IMR-90 (cell line): ENCODE measurements at regions not wholly inside any gene's neighbourhood (a gene's known extent, or its start where the extent isn't known, plus 50 kb on each side); places are given as distances from the start of the nearest gene placed in this dataset.

Experiments used
- ATAC-seq: fragments of 200-7000 bp; cut with Tn5 transposase; 2 replicates; pipeline ENCODE4 v1.9.1; 2020; ENCODE audit warnings: low read depth, mild to moderate bottlenecking, moderate library complexity
- BruUV-seq: library from RNA; stranded (reverse); fragments of 400-500 nt; replicated peaks from 2 replicates; lab custom pipeline; 2021; lab: Mats Ljungman, UMichigan
- CTCF ChIA-PET: fragments of 300-600 bp; formaldehyde crosslinking; extraction: SDS; loops from one replicate; lab custom pipeline; 2021; ENCODE audit warnings: antibody characterized with exemption; lab: Yijun Ruan, JAX
- POLR2A ChIA-PET: fragments of 300-600 bp; sonication (Branson Sonifier 250); formaldehyde crosslinking; loops from one replicate; lab custom pipeline; 2022; ENCODE audit warnings: antibody characterized with exemption; ENCODE audit not compliant: unreplicated experiment; lab: Charles Lee
- DNase-seq: peaks from one replicate; pipeline ENCODE4 v3.0.0; 2013
- H2AFZ ChIP-seq: replicated peaks from 2 replicates; pipeline ENCODE3; 2013; ENCODE audit warnings: low read length, mild to moderate bottlenecking; ENCODE audit not compliant: poor library complexity
- H2AK5ac ChIP-seq: 2 replicates; pipeline ENCODE4 v1.6.1; 2013; ENCODE audit warnings: low read depth, low read length, inconsistent platforms
- H2AK9ac ChIP-seq: replicated peaks from 2 replicates; pipeline ENCODE3; 2013; ENCODE audit warnings: mild to moderate bottlenecking, low read depth, low read length, moderate library complexity; ENCODE audit not compliant: poor library complexity
- H2BK120ac ChIP-seq: 2 replicates; pipeline ENCODE4 v1.6.1; 2013; ENCODE audit warnings: low read depth, low read length, inconsistent platforms
- H2BK15ac ChIP-seq: 3 replicates; pipeline ENCODE4 v1.6.1; 2013; ENCODE audit warnings: low read depth, low read length, inconsistent platforms
- H2BK20ac ChIP-seq: 2 replicates; pipeline ENCODE4 v1.6.1; 2013; ENCODE audit warnings: low read depth, mild to moderate bottlenecking, inconsistent platforms, low read length, moderate library complexity
- H2BK5ac ChIP-seq: 2 replicates; pipeline ENCODE4 v1.6.1; 2013; ENCODE audit warnings: mild to moderate bottlenecking, low read depth, low read length, inconsistent platforms; ENCODE audit not compliant: poor library complexity, severe bottlenecking
- H3K14ac ChIP-seq: replicated peaks from 2 replicates; pipeline ENCODE4 v1.6.1; 2013; ENCODE audit warnings: low read depth, low read length, inconsistent platforms
- H3K18ac ChIP-seq: 2 replicates; pipeline ENCODE4 v1.6.1; 2013; ENCODE audit warnings: low read depth, low read length, control low read depth
- H3K23ac ChIP-seq: 2 replicates; pipeline ENCODE4 v1.6.1; 2013; ENCODE audit warnings: low read depth, low read length, inconsistent platforms
- H3K27ac ChIP-seq: 2 replicates; pipeline ENCODE4 v1.5.1; 2013; ENCODE audit warnings: mild to moderate bottlenecking, control low read depth, low read length; ENCODE audit not compliant: insufficient read depth
- H3K27me3 ChIP-seq: 2 replicates; pipeline ENCODE4 v1.6.1; 2013; ENCODE audit warnings: low read length; ENCODE audit not compliant: control insufficient read depth, insufficient read depth
- H3K36me3 ChIP-seq: 2 replicates; pipeline ENCODE4 v1.6.1; 2013; ENCODE audit warnings: low read length, mixed read lengths; ENCODE audit not compliant: control insufficient read depth, insufficient read depth
- H3K4ac ChIP-seq: 2 replicates; pipeline ENCODE4 v1.6.1; 2013; ENCODE audit warnings: low read depth, low read length, inconsistent platforms
- H3K4me1 ChIP-seq: 2 replicates; pipeline ENCODE4 v1.6.1; 2013; ENCODE audit warnings: low read length, mixed read lengths; ENCODE audit not compliant: control insufficient read depth, insufficient read depth
- H3K4me2 ChIP-seq: 2 replicates; pipeline ENCODE4 v1.6.1; 2013; ENCODE audit warnings: low read depth, mild to moderate bottlenecking, control low read depth, low read length, moderate library complexity
- H3K4me3 ChIP-seq: 2 replicates; pipeline ENCODE4 v1.5.1; 2013; ENCODE audit warnings: low read depth, mild to moderate bottlenecking, control low read depth, low read length, moderate library complexity; ENCODE audit not compliant: insufficient read depth
- H3K56ac ChIP-seq: 2 replicates; pipeline ENCODE4 v1.6.1; 2013; ENCODE audit warnings: low read length, inconsistent platforms; ENCODE audit not compliant: insufficient read depth; ENCODE audit errors: extremely low read depth
- H3K79me1 ChIP-seq, 2 experiments: 2 replicates each; pipeline ENCODE4 v1.6.1; 2013; ENCODE audit warnings: low read length in 2 of 2, inconsistent platforms in 1 of 2, low read depth in 1 of 2
- H3K9ac ChIP-seq: 2 replicates; pipeline ENCODE4 v1.6.1; 2013; ENCODE audit warnings: low read depth, low read length, control low read depth
- H3K9me1 ChIP-seq: 2 replicates; pipeline ENCODE4 v1.6.1; 2013; ENCODE audit warnings: low read length, inconsistent platforms; ENCODE audit not compliant: insufficient read depth
- H3K9me3 ChIP-seq: 2 replicates; pipeline ENCODE4 v1.6.1; 2013; ENCODE audit warnings: low read length; ENCODE audit not compliant: control insufficient read depth, insufficient read depth
- H4K20me1 ChIP-seq: 2 replicates; pipeline ENCODE4 v1.6.1; 2013; ENCODE audit warnings: low read length, inconsistent platforms; ENCODE audit not compliant: insufficient read depth
- H4K5ac ChIP-seq: 2 replicates; pipeline ENCODE4 v1.6.1; 2013; ENCODE audit warnings: mild to moderate bottlenecking, low read depth, low read length, control low read depth
- H4K8ac ChIP-seq, 2 experiments: 2 replicates each; pipeline ENCODE4 v1.6.1; 2013; ENCODE audit warnings: low read depth in 2 of 2, low read length in 2 of 2, control low read depth in 1 of 2, inconsistent platforms in 1 of 2
- H4K91ac ChIP-seq: 2 replicates; pipeline ENCODE4 v1.6.1; 2013; ENCODE audit warnings: low read depth, low read length, inconsistent platforms; ENCODE audit not compliant: insufficient read depth
- BHLHE40 ChIP-seq: fragments of 150-350 bp; IDR thresholded peaks from 2 replicates; pipeline ENCODE4 v1.6.1; 2016; ENCODE audit warnings: mild to moderate bottlenecking, low read depth, low read length
- CEBPB ChIP-seq: IDR thresholded peaks from 2 replicates; pipeline ENCODE4 v1.6.1; 2012; ENCODE audit warnings: low read depth, low read length, improper control_type of control experiment
- CHD1 ChIP-seq: IDR thresholded peaks from 2 replicates; pipeline ENCODE4 v1.6.1; 2012; ENCODE audit warnings: low read depth, low read length, improper control_type of control experiment
- POLR2A ChIP-seq: IDR thresholded peaks from 2 replicates; pipeline ENCODE4 v1.6.1; 2012; ENCODE audit warnings: mild to moderate bottlenecking, low read depth, low read length
- RFX5 ChIP-seq: IDR thresholded peaks from 2 replicates; pipeline ENCODE4 v1.8.0; 2012; ENCODE audit warnings: low read depth, mild to moderate bottlenecking, low read length, moderate library complexity
- SMC3 ChIP-seq: fragments of 150-350 bp; IDR thresholded peaks from 2 replicates; pipeline ENCODE4 v1.6.1; 2016; ENCODE audit warnings: low read depth, mild to moderate bottlenecking, antibody characterized with exemption, low read length, moderate library complexity
- WGBS, 2 experiments: methylation state at CpG; one replicate each; pipeline versions ENCODE4 v1.1.5 to v1.1.7; 2013; ENCODE audit warnings: missing lambda C conversion rate in 2 of 2; ENCODE audit not compliant: insufficient read length in 1 of 2; ENCODE audit errors: extremely low coverage in 2 of 2; 5-methylcytosine and 5-hydroxymethylcytosine counted together
- dilution Hi-C: fragments of 300-500 bp; cut with HindIII; formaldehyde crosslinking; loops from one replicate; pipeline ENCODE4 v1.14.3; 2018; ENCODE audit warnings: low sequenced_read_pairs; ENCODE audit not compliant: unreplicated experiment
- in situ Hi-C: fragments of 300-500 bp; cut with MboI; formaldehyde crosslinking; loops from 3 replicates; pipeline ENCODE4 v1.14.3; 2019; ENCODE audit warnings: low sequenced_read_pairs, inconsistent platforms, mixed read lengths
- intact Hi-C: fragments of 100-400 bp; cut with micrococcal nuclease; formaldehyde crosslinking; loops from 2 replicates; pipeline ENCODE4 v1.10.0; 2022

GRCh38 chr5:67495072-67495471 is 298.5 kb upstream of the CD180 start:
- H3K4me1 ChIP-seq, result no peaks in the 10 kb centered on the region
- H3K56ac ChIP-seq, result no peak overlapping the region
- intact Hi-C loops, result no loop called here
- dilution Hi-C loops, result no loop called here
- no peak overlapping the region for H3K18ac ChIP-seq
- no peaks in the 10 kb centered on the region for H3K36me3 ChIP-seq
- H2BK120ac ChIP-seq, result no peak overlapping the region
- no peak overlapping the region for H2AFZ ChIP-seq
- no peaks in the 10 kb centered on the region for H3K9me1 ChIP-seq
- no peak overlapping the region for H2BK5ac ChIP-seq
- in situ Hi-C loops, result no loop called here
- ATAC-seq (no peak), DNase-seq (no peak)
- H3K23ac ChIP-seq, result no peak overlapping the region
- H3K27ac ChIP-seq, result no peak overlapping the region
- ChIA-PET CTCF (no interaction called here), POLR2A (no interaction called here)
- no peaks in the 10 kb centered on the region for H3K79me1 ChIP-seq
- no peak overlapping the region for H3K9ac ChIP-seq
- TF ChIP-seq SMC3, result no peak
- no peak for TF ChIP-seq BHLHE40
- no peak for TF ChIP-seq RFX5
- no peak for TF ChIP-seq POLR2A
- TF ChIP-seq CHD1, result no peak
- no peak for TF ChIP-seq CEBPB
- H4K20me1 ChIP-seq, result no peaks in the 10 kb centered on the region
- H3K9me3 ChIP-seq, result no peaks in the 10 kb centered on the region
- no peak overlapping the region for H2AK5ac ChIP-seq
- H3K14ac ChIP-seq, result no peak overlapping the region
- H3K27me3 ChIP-seq, result no peaks in the 10 kb centered on the region
- no peak overlapping the region for H4K5ac ChIP-seq
- no peak overlapping the region for H3K4me2 ChIP-seq
- no peak overlapping the region for H4K8ac ChIP-seq
- H4K91ac ChIP-seq, result no peak overlapping the region
- no peak overlapping the region for H2BK15ac ChIP-seq
- no peak overlapping the region for H3K4me3 ChIP-seq
- WGBS, 2 experiments, result no CpG with 5 or more reads among the region's 3 CpGs
- no peak overlapping the region for H2AK9ac ChIP-seq
- no peak overlapping the region for H3K4ac ChIP-seq
- no peak overlapping the region for H2BK20ac ChIP-seq
- no TSS peak for BruUV-seq
